HL-60 (cell line): ENCODE measurements at regions not wholly inside any gene's neighbourhood (a gene's known extent, or its start where the extent isn't known, plus 50 kb on each side); places are given as distances from the start of the nearest gene placed in this dataset.

Experiments
- GABPA ChIP-seq: IDR thresholded peaks from 2 replicates; pipeline ENCODE4 v1.6.1; 2012; ENCODE audit warnings: low read depth
- POLR2AphosphoS5 ChIP-seq: IDR thresholded peaks from 2 replicates; pipeline ENCODE4 v1.6.1; 2012; ENCODE audit warnings: low read depth
- TF ChIP-seq, protein P1 (sequence below): IDR thresholded peaks from one replicate; pipeline ENCODE4 v1.5.1; 2011; ENCODE audit warnings: low read length, control low read depth, inconsistent platforms; ENCODE audit not compliant: insufficient read depth

DNA sequence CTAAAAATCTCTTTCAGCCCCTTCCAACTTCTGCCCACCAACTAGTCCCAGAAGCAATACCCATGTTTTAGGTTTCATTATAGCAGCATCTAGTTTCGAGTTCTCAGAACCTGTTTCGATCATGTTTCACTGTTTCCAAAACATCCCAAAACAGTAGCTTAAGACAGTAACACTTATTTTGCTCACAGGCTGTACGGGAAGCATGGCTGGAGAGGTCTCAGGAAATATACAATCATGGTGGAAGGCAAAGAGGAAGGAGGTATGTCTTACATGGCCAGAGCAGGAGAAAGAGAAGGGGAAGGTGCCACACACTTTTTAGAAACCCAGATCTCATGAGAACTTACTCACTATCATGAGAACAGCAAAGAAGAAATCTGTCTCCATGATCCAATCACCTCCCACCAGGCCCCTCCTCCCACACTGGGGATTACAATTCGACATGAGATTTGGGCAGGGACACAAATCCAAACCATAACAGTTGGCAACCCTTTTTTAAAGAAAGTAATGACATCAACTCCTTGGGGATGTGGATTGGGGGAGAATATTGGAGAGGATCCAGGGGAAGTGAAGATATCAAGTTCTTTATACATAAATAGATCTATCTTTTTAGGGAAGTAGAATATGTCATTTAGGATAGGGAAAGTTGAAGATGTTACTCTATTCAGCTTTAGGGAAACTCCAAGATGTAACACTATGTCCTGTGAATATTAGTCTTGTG lies 269.9 kb upstream of the PLEKHG7 start:
- TF ChIP-seq, protein P1, sequence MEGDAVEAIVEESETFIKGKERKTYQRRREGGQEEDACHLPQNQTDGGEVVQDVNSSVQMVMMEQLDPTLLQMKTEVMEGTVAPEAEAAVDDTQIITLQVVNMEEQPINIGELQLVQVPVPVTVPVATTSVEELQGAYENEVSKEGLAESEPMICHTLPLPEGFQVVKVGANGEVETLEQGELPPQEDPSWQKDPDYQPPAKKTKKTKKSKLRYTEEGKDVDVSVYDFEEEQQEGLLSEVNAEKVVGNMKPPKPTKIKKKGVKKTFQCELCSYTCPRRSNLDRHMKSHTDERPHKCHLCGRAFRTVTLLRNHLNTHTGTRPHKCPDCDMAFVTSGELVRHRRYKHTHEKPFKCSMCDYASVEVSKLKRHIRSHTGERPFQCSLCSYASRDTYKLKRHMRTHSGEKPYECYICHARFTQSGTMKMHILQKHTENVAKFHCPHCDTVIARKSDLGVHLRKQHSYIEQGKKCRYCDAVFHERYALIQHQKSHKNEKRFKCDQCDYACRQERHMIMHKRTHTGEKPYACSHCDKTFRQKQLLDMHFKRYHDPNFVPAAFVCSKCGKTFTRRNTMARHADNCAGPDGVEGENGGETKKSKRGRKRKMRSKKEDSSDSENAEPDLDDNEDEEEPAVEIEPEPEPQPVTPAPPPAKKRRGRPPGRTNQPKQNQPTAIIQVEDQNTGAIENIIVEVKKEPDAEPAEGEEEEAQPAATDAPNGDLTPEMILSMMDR, result no peak
- TF ChIP-seq GABPA (no peak), POLR2AphosphoS5 (no peak)
